GM18858 (cell line): ENCODE measurements at regions not wholly inside any gene's neighbourhood (a gene's known extent, or its start where the extent isn't known, plus 50 kb on each side); places are given as distances from the start of the nearest gene placed in this dataset.
"Not testable (repeated sequence)": the region's sequence is repeated elsewhere in the genome, so short reads cannot be mapped to it uniquely, and the experiment has no call there.

ENCODE experiments used
- ATAC-seq: cut with Tn5 transposase; IDR thresholded peaks from one replicate; pipeline ENCODE4 v1.9.1; 2021; ENCODE audit not compliant: unreplicated experiment

- ATAC-seq, result no peak
Measured at GRCh38 chr5:23451156-23451555, 56.3 kb upstream of the PRDM9 start.

- no peak for ATAC-seq
Measured at GRCh38 chr5:23450187-23450586, 57.2 kb upstream of the PRDM9 start.

- ATAC-seq, result no peak
Measured at GRCh38 chr5:23448627-23449026, 58.8 kb upstream of the PRDM9 start.

- ATAC-seq, result no peak
Measured at GRCh38 chr5:23446424-23446823, 61.0 kb upstream of the PRDM9 start.

- ATAC-seq, result no peak
Measured at GRCh38 chr5:23445573-23445972, 61.8 kb upstream of the PRDM9 start.

- no peak for ATAC-seq
Measured at GRCh38 chr5:23440703-23441102, 66.7 kb upstream of the PRDM9 start.

GRCh38 chr5:23437011-23437410 is 70.4 kb upstream of the PRDM9 start:
- no peak for ATAC-seq

- ATAC-seq, result no peak
Measured at GRCh38 chr5:23433534-23434315, 73.7 kb upstream of the PRDM9 start.

GRCh38 chr5:23428705-23429104 is 78.7 kb upstream of the PRDM9 start:
- ATAC-seq, result no peak

- not testable (repeated sequence) for ATAC-seq
Measured at GRCh38 chr5:23420214-23420613, 87.2 kb upstream of the PRDM9 start.

GRCh38 chr5:23419115-23419514 is 88.3 kb upstream of the PRDM9 start:
- ATAC-seq, result no peak

GRCh38 chr5:23412515-23412914 is 94.9 kb upstream of the PRDM9 start:
- ATAC-seq, result no peak

GRCh38 chr5:23411994-23412393 is 95.4 kb upstream of the PRDM9 start:
- ATAC-seq, result no peak

- ATAC-seq, result no peak
Measured at GRCh38 chr5:23411200-23411599, 96.2 kb upstream of the PRDM9 start.

- not testable (repeated sequence) for ATAC-seq
Measured at GRCh38 chr5:23410775-23411174, 96.6 kb upstream of the PRDM9 start.

- no peak for ATAC-seq
Measured at GRCh38 chr5:23405316-23406068, 101.9 kb upstream of the PRDM9 start.

GRCh38 chr5:23402585-23402984 is 104.8 kb upstream of the PRDM9 start:
- ATAC-seq, result no peak

- no peak for ATAC-seq
Measured at GRCh38 chr5:23400951-23401350, 106.5 kb upstream of the PRDM9 start.

GRCh38 chr5:23396346-23396745 is 111.1 kb upstream of the PRDM9 start:
- no peak for ATAC-seq

GRCh38 chr5:23389291-23390101 is 117.9 kb upstream of the PRDM9 start:
- ATAC-seq, result no peak

- no peak for ATAC-seq
Measured at GRCh38 chr5:23385036-23385435, 122.4 kb upstream of the PRDM9 start.

GRCh38 chr5:23372177-23372576 is 135.2 kb upstream of the PRDM9 start:
- no peak for ATAC-seq
